Brain microvascular endothelial cell (primary cell): ENCODE measurements at regions not wholly inside any gene's neighbourhood (a gene's known extent, or its start where the extent isn't known, plus 50 kb on each side); places are given as distances from the start of the nearest gene placed in this dataset.
"Not testable (repeated sequence)": the region's sequence is repeated elsewhere in the genome, so short reads cannot be mapped to it uniquely, and the experiment has no call there.

Experiments
- DNase-seq: peaks from one replicate; pipeline ENCODE4 v3.0.0-alpha.2; 2020
- H3K27ac ChIP-seq: fragments of 250-450 bp; sonication (Bioruptor Pico); 2 replicates; pipeline ENCODE4 v1.5.1; 2020; ENCODE audit warnings: mild to moderate bottlenecking, moderate library complexity
- H3K27me3 ChIP-seq: fragments of 250-450 bp; sonication (Bioruptor Pico); replicated peaks from 2 replicates; pipeline ENCODE4 v1.5.1; 2020; ENCODE audit warnings: mild to moderate bottlenecking
- H3K36me3 ChIP-seq: fragments of 250-450 bp; sonication (Bioruptor Pico); replicated peaks from 2 replicates; pipeline ENCODE4 v1.5.1; 2020; ENCODE audit warnings: mild to moderate bottlenecking
- H3K4me3 ChIP-seq: 2 replicates; pipeline ENCODE4 v1.5.1; 2011; ENCODE audit warnings: low read depth, mild to moderate bottlenecking, control low read depth, low read length, moderate library complexity
- CTCF ChIP-seq: IDR thresholded peaks from 2 replicates; pipeline ENCODE4 v1.5.1; 2011; ENCODE audit warnings: low read depth, mild to moderate bottlenecking, moderate library complexity, low read length, control low read depth, inconsistent platforms; ENCODE audit errors: missing control alignments
- in situ Hi-C: cut with HindIII; loops from 2 replicates; pipeline ENCODE4 v1.10.0; 2017; ENCODE audit warnings: low sequenced_read_pairs, low pct_ligation_motif_present

GRCh38 chr5:126056851-126057622 lies 366.2 kb upstream of the GRAMD2B start:
- in situ Hi-C loops: no loop called here
- TF ChIP-seq CTCF: no peak

GRCh38 chr5:126058392-126058791 lies 364.8 kb upstream of the GRAMD2B start:
- H3K36me3 ChIP-seq, in situ Hi-C loops, H3K27ac ChIP-seq, H3K27me3 ChIP-seq, DNase-seq, H3K4me3 ChIP-seq: not testable (repeated sequence)

More at GRCh38 chr5:126056851-126057622, 366.2 kb upstream of the GRAMD2B start:
- Histone ChIP-seq H3K27me3 (no peaks in the 10 kb centered on the region), H3K36me3 (no peaks in the 10 kb centered on the region), H3K4me3 (no peak overlapping the region), H3K27ac (no peak overlapping the region)
- no peak for DNase-seq

GRCh38 chr5:126062398-126063221 lies 360.6 kb upstream of the GRAMD2B start:
- no peak for TF ChIP-seq CTCF
- no peak for DNase-seq
- H3K36me3 ChIP-seq: no peaks in the 10 kb centered on the region
- no peak overlapping the region for H3K27ac ChIP-seq
- H3K4me3 ChIP-seq: no peak overlapping the region
- in situ Hi-C loops: no loop called here
- H3K27me3 ChIP-seq: no peaks in the 10 kb centered on the region

GRCh38 chr5:126065061-126065460 lies 358.1 kb upstream of the GRAMD2B start:
- DNase-seq: no peak
- H3K36me3 ChIP-seq: no peaks in the 10 kb centered on the region
- H3K27ac ChIP-seq: no peak overlapping the region
- H3K27me3 ChIP-seq: no peaks in the 10 kb centered on the region
- no peak overlapping the region for H3K4me3 ChIP-seq
- no peak for TF ChIP-seq CTCF
- in situ Hi-C loops: no loop called here

GRCh38 chr5:126066836-126067235 lies 356.4 kb upstream of the GRAMD2B start:
- DNase-seq: no peak
- H3K27ac ChIP-seq: no peak overlapping the region
- no peak for TF ChIP-seq CTCF
- no peaks in the 10 kb centered on the region for H3K36me3 ChIP-seq
- no peak overlapping the region for H3K4me3 ChIP-seq
- in situ Hi-C loops: no loop called here
- H3K27me3 ChIP-seq: no peaks in the 10 kb centered on the region

- no peak overlapping the region for H3K4me3 ChIP-seq
- no peak for TF ChIP-seq CTCF
- H3K36me3 ChIP-seq: no peaks in the 10 kb centered on the region
- H3K27ac ChIP-seq: no peak overlapping the region
- in situ Hi-C loops: no loop called here
- no peak for DNase-seq
- no peaks in the 10 kb centered on the region for H3K27me3 ChIP-seq
Measured at GRCh38 chr5:126067404-126067803, 355.8 kb upstream of the GRAMD2B start.
